ENCODE measurements at regions not wholly inside any gene's neighbourhood (a gene's known extent, or its start where the extent isn't known, plus 50 kb on each side); places are given as distances from the start of the nearest gene placed in this dataset.

DNA sequence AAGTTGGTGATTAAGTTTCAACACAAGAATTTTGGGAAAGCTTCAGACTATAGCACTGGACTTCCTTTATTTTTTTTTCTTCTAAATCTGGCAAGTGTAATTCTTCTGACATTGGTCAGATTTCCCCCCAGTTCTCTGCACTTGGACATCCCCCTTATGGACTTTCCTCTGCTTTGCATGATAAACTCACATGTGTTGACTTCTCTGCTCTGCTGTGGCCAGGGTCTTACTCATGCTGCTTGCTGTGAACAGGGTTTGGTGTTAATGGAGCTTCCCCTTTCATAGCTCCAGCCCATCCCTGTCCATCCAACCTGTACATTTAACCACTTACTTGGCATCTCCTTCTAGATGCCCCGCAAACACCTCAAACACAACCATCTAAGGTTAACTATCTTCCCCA is 70.5 kb upstream of the SPATA13 start:
- no peaks in the 10 kb centered on the region for H3K9me3 ChIP-seq (replicated peaks; ENCODE audit: control insufficient read depth, low read depth, low read length)
- no peaks in the 10 kb centered on the region for H3K36me3 ChIP-seq (ENCODE audit: control insufficient read depth, insufficient read depth, low read length)
- no peak overlapping the region for H3K27ac ChIP-seq (ENCODE audit: low read length)
- DNase-seq: no peak
- no peak overlapping the region for H3K4me3 ChIP-seq (ENCODE audit: low read length)
- H3K27me3 ChIP-seq (ENCODE audit: control insufficient read depth, insufficient read depth, low read length): no peaks in the 10 kb centered on the region
- H3K4me1 ChIP-seq (ENCODE audit: control insufficient read depth, insufficient read depth, low read length): peaks cover 32% of the 10 kb centered on the region
- WGBS (ENCODE audit: insufficient coverage): 92% methylated on average over 1 of the region's 1 CpG

DNA sequence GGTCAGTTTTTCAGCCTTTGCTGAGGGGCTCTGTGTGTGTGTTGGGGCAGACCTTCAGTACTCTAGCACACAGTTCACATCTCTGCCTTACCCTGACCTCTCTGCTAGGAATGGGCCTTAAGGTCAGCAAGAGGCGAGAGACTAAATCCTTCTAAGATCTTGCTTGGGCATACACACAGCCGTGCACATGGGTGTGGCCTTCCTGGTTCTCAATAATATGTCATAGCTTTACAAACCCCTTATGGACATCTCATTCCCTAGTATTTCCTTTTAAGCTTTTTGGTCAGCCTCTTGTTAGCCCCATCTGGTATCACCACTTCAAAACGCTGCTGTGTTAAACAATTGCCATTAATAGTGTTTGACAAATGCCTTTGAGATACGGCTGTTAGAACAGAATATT is 69.4 kb upstream of the SPATA13 start:
- Histone ChIP-seq H3K36me3 (ENCODE audit: control insufficient read depth, insufficient read depth, low read length) (no peaks in the 10 kb centered on the region), H3K9me3 (replicated peaks; ENCODE audit: control insufficient read depth, low read depth, low read length) (no peaks in the 10 kb centered on the region), H3K4me1 (ENCODE audit: control insufficient read depth, insufficient read depth, low read length) (peaks cover 25% of the 10 kb centered on the region), H3K27me3 (ENCODE audit: control insufficient read depth, insufficient read depth, low read length) (no peaks in the 10 kb centered on the region), H3K27ac (ENCODE audit: low read length) (no peak overlapping the region), H3K4me3 (ENCODE audit: low read length) (no peak overlapping the region)
- WGBS (ENCODE audit: insufficient coverage): 75% methylated on average over 3 of the region's 4 CpGs
- no peak for DNase-seq

DNA sequence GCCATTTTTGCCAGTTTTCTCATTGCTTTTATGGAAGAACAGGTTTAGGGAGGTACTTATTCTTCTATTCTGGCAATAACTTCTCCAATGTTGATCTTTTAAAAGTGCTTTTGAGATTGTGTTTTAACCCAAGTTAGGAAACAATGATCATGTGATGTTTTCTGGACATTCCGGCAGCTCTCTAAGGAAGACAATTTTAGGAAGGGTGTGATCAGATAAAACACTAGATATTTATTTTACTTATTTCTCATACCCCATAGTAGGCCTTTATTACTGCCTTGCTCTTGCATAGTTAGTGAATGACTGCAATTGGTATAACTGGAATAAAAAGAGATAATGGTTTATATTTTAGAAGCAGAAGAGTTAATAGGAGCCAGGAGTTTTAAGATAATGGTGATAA is 68.4 kb upstream of the SPATA13 start:
- no peaks in the 10 kb centered on the region for H3K36me3 ChIP-seq (ENCODE audit: control insufficient read depth, insufficient read depth, low read length)
- H3K4me3 ChIP-seq (ENCODE audit: low read length): no peak overlapping the region
- WGBS (ENCODE audit: insufficient coverage): no CpG with 5 or more reads among the region's 1 CpG
- no peak for DNase-seq
- no peaks in the 10 kb centered on the region for H3K27me3 ChIP-seq (ENCODE audit: control insufficient read depth, insufficient read depth, low read length)
- H3K9me3 ChIP-seq (replicated peaks; ENCODE audit: control insufficient read depth, low read depth, low read length): no peaks in the 10 kb centered on the region
- no peak overlapping the region for H3K27ac ChIP-seq (ENCODE audit: low read length)
- peaks cover 15% of the 10 kb centered on the region for H3K4me1 ChIP-seq (ENCODE audit: control insufficient read depth, insufficient read depth, low read length)

DNA sequence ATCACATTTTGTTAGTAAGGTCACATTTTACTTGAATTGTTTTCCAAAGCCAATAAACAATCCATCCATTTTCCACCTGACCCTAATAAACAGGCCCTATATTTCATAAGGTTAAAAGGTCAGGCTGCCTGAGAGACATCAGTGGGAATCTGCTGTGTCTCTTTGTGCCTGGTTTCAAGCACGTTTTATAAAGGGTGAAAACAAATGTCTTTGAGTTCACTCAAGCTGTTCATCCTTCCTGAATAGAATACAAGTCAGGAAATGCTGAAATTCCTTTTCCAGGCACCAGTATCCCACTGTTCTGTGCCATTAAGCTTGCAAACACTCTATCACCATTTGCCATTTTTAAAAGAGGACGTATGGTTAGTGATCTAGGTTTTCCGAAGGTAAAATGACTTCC is 67.5 kb upstream of the SPATA13 start:
- WGBS (ENCODE audit: insufficient coverage): no CpG with 5 or more reads among the region's 3 CpGs
- Histone ChIP-seq H3K27ac (ENCODE audit: low read length) (no peak overlapping the region), H3K4me3 (ENCODE audit: low read length) (no peak overlapping the region)

DNA sequence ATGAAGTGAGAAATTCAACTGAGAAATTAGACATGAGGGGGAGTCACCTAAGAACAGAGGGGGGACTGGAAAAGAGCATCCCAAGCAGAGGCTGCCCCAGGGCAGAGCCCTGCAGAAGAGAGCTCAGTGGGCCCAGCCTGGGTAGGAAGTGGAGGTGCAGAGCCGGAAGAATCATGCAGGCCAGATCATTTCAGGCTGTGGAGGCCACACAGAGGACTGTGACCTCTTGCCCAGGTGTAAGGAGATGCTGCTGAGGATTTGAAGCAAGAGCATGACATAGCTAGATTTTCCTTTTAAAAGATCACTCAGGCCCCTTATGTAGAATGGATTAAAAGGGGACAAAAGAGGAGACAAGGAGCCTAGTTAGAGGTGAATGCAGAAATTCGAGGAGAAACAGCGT is 63.9 kb upstream of the SPATA13 start:
- H3K9me3 ChIP-seq (replicated peaks; ENCODE audit: control insufficient read depth, low read depth, low read length): no peaks in the 10 kb centered on the region
- WGBS (ENCODE audit: insufficient coverage): 78% methylated on average over 3 of the region's 3 CpGs
- H3K27me3 ChIP-seq (ENCODE audit: control insufficient read depth, insufficient read depth, low read length): no peaks in the 10 kb centered on the region
- H3K4me3 ChIP-seq (ENCODE audit: low read length): no peak overlapping the region
- DNase-seq: no peak
- no peaks in the 10 kb centered on the region for H3K4me1 ChIP-seq (ENCODE audit: control insufficient read depth, insufficient read depth, low read length)
- H3K36me3 ChIP-seq (ENCODE audit: control insufficient read depth, insufficient read depth, low read length): no peaks in the 10 kb centered on the region
- no peak overlapping the region for H3K27ac ChIP-seq (ENCODE audit: low read length)

More for the DNA sequence above, 67.5 kb upstream of the SPATA13 start:
- H3K9me3 ChIP-seq (replicated peaks; ENCODE audit: control insufficient read depth, low read depth, low read length): no peaks in the 10 kb centered on the region
- DNase-seq: no peak
- H3K27me3 ChIP-seq (ENCODE audit: control insufficient read depth, insufficient read depth, low read length): no peaks in the 10 kb centered on the region
- H3K36me3 ChIP-seq (ENCODE audit: control insufficient read depth, insufficient read depth, low read length): no peaks in the 10 kb centered on the region
- H3K4me1 ChIP-seq (ENCODE audit: control insufficient read depth, insufficient read depth, low read length): peaks cover 6% of the 10 kb centered on the region

DNA sequence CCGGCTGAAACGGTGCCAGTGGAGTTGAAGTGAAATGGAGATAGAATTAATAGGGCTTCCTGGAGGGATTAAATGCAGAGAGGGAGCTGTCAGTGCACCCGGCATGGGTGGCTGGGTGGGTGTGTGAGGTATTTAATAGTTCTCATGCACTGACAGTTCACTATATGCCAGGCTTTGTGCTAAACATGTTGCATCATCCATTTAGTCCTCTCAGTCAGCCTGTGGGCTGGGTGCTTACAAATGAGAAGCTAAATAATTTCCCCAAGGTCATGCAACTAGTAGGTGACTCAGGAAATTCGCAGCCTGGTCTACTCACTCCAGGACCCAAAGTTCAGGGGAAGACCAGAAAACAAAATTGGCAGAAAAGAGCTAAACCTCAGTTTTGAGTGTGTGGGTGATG is 63.5 kb upstream of the SPATA13 start:
- 80% methylated on average over 2 of the region's 4 CpGs for WGBS (ENCODE audit: insufficient coverage)

DNA sequence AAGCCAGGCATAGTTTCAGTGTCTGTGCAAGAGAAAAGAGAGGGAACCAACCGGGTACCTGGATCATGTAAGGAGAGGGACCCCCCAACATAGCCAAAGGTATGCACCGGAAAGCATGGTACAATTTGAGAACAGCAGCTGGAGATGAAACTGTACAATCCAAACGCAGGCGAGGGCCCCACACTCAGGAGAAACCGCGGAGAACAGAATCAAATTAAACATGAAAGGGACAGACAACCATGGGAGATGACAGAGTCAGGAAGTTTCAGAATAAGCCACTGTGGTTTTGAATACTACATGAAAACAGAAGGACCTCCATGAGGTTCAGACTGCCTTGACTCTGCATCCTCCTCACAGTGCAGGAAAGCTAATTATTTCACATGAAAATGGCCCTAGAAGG is 62.9 kb upstream of the SPATA13 start:
- no peaks in the 10 kb centered on the region for H3K36me3 ChIP-seq (ENCODE audit: control insufficient read depth, insufficient read depth, low read length)
- no peaks in the 10 kb centered on the region for H3K27me3 ChIP-seq (ENCODE audit: control insufficient read depth, insufficient read depth, low read length)
- no peak overlapping the region for H3K27ac ChIP-seq (ENCODE audit: low read length)
- WGBS (ENCODE audit: insufficient coverage): 82% methylated on average over 5 of the region's 6 CpGs
- H3K4me1 ChIP-seq (ENCODE audit: control insufficient read depth, insufficient read depth, low read length): no peaks in the 10 kb centered on the region
- H3K9me3 ChIP-seq (replicated peaks; ENCODE audit: control insufficient read depth, low read depth, low read length): no peaks in the 10 kb centered on the region
- no peak overlapping the region for H3K4me3 ChIP-seq (ENCODE audit: low read length)
- no peak for DNase-seq

More for the DNA sequence above, 63.5 kb upstream of the SPATA13 start:
- H3K9me3 ChIP-seq (replicated peaks; ENCODE audit: control insufficient read depth, low read depth, low read length): no peaks in the 10 kb centered on the region
- H3K4me1 ChIP-seq (ENCODE audit: control insufficient read depth, insufficient read depth, low read length): no peaks in the 10 kb centered on the region
- H3K36me3 ChIP-seq (ENCODE audit: control insufficient read depth, insufficient read depth, low read length): no peaks in the 10 kb centered on the region
- H3K27ac ChIP-seq (ENCODE audit: low read length): no peak overlapping the region
- H3K4me3 ChIP-seq (ENCODE audit: low read length): no peak overlapping the region
- DNase-seq: no peak
- H3K27me3 ChIP-seq (ENCODE audit: control insufficient read depth, insufficient read depth, low read length): no peaks in the 10 kb centered on the region

DNA sequence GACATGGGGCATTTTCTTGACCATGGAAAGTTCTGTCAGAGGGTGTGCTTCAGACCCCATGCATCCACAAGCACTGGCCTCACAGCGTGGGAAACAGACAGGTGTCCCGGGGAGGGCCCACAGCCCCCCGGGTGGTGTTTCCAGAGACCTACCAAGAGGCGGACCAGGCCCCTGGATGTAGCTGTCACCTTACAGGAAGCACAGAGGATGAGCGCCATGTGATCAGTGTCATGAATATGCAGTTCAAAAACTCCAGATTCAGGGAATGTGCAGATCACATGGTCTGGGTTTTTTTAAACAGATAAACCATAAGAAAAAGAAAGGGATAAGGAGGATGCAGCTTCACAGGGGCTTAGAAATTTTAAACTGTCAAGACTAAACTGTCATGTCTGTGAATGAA is 61.0 kb upstream of the SPATA13 start:
- 84% methylated on average over 5 of the region's 5 CpGs for WGBS (ENCODE audit: insufficient coverage)
- H3K4me3 ChIP-seq (ENCODE audit: low read length): no peak overlapping the region

DNA sequence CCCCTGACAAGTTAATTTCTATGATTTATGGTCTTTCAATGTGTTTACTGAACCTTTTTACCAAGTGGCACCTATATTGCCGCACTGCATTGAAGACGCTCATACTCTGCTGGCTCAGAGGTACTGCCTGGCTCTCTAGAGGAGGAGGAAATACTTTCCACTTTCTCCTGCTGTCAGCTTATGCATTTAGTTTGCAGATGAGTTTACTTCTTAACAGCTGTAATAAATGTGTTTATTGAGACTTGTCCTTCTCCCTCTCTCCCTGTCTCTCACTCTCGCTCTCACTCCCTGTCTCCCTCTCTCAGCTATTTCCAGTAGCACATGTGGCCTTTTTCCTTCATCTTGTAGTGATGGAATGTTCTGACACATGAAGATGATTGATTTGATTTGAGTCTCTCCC is 60.3 kb upstream of the SPATA13 start:
- Histone ChIP-seq H3K27me3 (ENCODE audit: control insufficient read depth, insufficient read depth, low read length) (no peaks in the 10 kb centered on the region), H3K27ac (ENCODE audit: low read length) (no peak overlapping the region)
- no CpG with 5 or more reads among the region's 3 CpGs for WGBS (ENCODE audit: insufficient coverage)

More for the DNA sequence above, 61.0 kb upstream of the SPATA13 start:
- no peaks in the 10 kb centered on the region for H3K27me3 ChIP-seq (ENCODE audit: control insufficient read depth, insufficient read depth, low read length)
- no peaks in the 10 kb centered on the region for H3K36me3 ChIP-seq (ENCODE audit: control insufficient read depth, insufficient read depth, low read length)
- no peak overlapping the region for H3K27ac ChIP-seq (ENCODE audit: low read length)
- no peak for DNase-seq
- no peaks in the 10 kb centered on the region for H3K4me1 ChIP-seq (ENCODE audit: control insufficient read depth, insufficient read depth, low read length)
- H3K9me3 ChIP-seq (replicated peaks; ENCODE audit: control insufficient read depth, low read depth, low read length): no peaks in the 10 kb centered on the region

DNA sequence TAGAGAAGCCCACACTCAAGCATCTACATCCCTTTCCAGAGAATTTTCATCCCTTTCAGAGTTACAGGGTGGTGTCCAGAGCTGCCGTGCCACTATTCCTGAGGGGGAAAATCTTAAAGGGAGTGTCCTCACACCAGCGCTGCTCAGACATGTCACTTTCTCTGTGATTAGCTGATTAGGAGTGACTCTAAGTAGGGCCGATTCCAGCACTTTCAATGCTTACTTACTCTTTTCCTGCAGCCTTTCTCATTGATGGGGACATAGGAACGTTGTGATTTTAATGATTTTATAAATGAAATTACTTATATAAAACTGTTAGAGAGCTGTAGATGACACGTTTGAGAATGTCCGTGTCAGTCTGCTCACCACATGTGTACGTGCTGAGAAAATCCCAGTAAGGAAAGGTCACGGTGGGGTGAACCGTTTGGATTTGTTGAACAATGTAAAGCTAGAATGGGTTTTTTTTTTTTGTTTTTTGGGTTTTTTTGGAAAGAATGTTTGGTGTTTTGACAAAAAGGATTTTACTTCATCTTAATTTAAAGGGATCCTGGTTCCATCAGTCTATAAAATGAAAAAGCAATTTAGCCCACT is 56.6 kb upstream of the SPATA13 start:
- Histone ChIP-seq H3K27ac (ENCODE audit: low read length) (no peak overlapping the region), H3K4me1 (ENCODE audit: control insufficient read depth, insufficient read depth, low read length) (no peaks in the 10 kb centered on the region), H3K4me3 (ENCODE audit: low read length) (no peak overlapping the region), H3K27me3 (ENCODE audit: control insufficient read depth, insufficient read depth, low read length) (no peaks in the 10 kb centered on the region), H3K36me3 (ENCODE audit: control insufficient read depth, insufficient read depth, low read length) (no peaks in the 10 kb centered on the region), H3K9me3 (replicated peaks; ENCODE audit: control insufficient read depth, low read depth, low read length) (no peaks in the 10 kb centered on the region)
- no CpG with 5 or more reads among the region's 9 CpGs for WGBS (ENCODE audit: insufficient coverage)
- DNase-seq: no peak

More for the DNA sequence above, 60.3 kb upstream of the SPATA13 start:
- Histone ChIP-seq H3K9me3 (replicated peaks; ENCODE audit: control insufficient read depth, low read depth, low read length) (no peaks in the 10 kb centered on the region), H3K4me3 (ENCODE audit: low read length) (no peak overlapping the region), H3K4me1 (ENCODE audit: control insufficient read depth, insufficient read depth, low read length) (no peaks in the 10 kb centered on the region), H3K36me3 (ENCODE audit: control insufficient read depth, insufficient read depth, low read length) (no peaks in the 10 kb centered on the region)
- DNase-seq: no peak

DNA sequence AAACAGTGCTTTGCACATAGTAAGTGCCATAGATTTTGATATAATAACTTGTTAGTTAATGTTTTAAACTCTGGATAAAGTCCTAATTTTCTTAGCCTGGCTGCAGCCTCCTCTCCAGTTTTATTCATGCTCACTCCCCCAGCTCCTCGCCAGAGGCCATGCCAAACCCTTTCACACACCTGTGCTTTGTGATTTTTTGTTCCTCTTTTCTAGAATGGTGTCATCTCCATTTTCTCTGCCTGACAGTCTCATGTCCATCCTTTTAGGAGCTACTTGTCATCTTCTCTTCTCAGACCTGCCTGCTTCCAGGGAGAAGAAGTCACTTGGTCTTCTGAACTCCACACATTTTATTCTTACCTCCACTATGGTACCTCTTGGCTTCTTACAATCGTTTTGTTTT is 55.8 kb upstream of the SPATA13 start:
- Histone ChIP-seq H3K9me3 (replicated peaks; ENCODE audit: control insufficient read depth, low read depth, low read length) (no peaks in the 10 kb centered on the region), H3K36me3 (ENCODE audit: control insufficient read depth, insufficient read depth, low read length) (no peaks in the 10 kb centered on the region), H3K27me3 (ENCODE audit: control insufficient read depth, insufficient read depth, low read length) (no peaks in the 10 kb centered on the region), H3K4me3 (ENCODE audit: low read length) (no peak overlapping the region), H3K27ac (ENCODE audit: low read length) (no peak overlapping the region), H3K4me1 (ENCODE audit: control insufficient read depth, insufficient read depth, low read length) (no peaks in the 10 kb centered on the region)
- WGBS (ENCODE audit: insufficient coverage): 80% methylated on average over 1 of the region's 2 CpGs
- DNase-seq: no peak

Data from muscle of leg (tissue), 3 donors.